ENCODE measurements at regions not wholly inside any gene's neighbourhood (a gene's known extent, or its start where the extent isn't known, plus 50 kb on each side); places are given as distances from the start of the nearest gene placed in this dataset.
A peak's percentile ranks its signal among the peaks of the same experiment; 100 is the strongest.

DNA sequence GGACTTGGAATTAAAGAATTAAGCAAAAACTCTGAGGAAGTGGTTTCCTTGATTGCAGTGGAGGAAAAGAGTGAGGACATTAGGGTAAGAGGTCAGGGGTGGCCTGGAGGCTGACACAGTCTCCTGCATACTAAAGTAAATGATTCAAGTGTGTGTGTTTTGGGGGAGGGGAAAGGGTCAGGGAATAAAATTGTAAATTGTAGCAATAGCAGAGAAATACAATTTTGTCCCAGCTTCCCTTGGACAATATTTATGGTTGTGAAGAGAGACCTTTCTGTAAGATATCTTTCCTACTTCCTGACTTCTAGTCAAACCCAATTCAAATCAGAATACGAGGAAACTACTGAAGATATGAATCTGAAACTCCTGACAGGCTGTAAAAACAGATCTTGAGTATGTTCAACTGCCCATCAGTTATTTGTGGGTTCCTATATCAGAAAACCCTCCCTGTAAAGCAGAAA, 143.4 kb upstream of the HMGN3 start:
- Histone ChIP-seq H3K4me1 (no peaks in the 10 kb centered on the region), H3K36me3 (ENCODE audit: control insufficient read depth, insufficient read depth, low read length) (no peaks in the 10 kb centered on the region), H3K79me2 (no peaks in the 10 kb centered on the region), H3K4me2 (ENCODE audit: low read length) (no peak overlapping the region), H3K9me3 (ENCODE audit: control insufficient read depth, low read length) (no peaks in the 10 kb centered on the region), H3K27me3 (ENCODE audit: control insufficient read depth, insufficient read depth, low read length) (no peaks in the 10 kb centered on the region), H3K4me3 (ENCODE audit: low read depth, low read length) (no peak overlapping the region), H3K9ac (no peak overlapping the region), H2AFZ (peak overlapping the region; percentile 28), H3K27ac (no peak overlapping the region)
- TF ChIP-seq, protein P1, sequence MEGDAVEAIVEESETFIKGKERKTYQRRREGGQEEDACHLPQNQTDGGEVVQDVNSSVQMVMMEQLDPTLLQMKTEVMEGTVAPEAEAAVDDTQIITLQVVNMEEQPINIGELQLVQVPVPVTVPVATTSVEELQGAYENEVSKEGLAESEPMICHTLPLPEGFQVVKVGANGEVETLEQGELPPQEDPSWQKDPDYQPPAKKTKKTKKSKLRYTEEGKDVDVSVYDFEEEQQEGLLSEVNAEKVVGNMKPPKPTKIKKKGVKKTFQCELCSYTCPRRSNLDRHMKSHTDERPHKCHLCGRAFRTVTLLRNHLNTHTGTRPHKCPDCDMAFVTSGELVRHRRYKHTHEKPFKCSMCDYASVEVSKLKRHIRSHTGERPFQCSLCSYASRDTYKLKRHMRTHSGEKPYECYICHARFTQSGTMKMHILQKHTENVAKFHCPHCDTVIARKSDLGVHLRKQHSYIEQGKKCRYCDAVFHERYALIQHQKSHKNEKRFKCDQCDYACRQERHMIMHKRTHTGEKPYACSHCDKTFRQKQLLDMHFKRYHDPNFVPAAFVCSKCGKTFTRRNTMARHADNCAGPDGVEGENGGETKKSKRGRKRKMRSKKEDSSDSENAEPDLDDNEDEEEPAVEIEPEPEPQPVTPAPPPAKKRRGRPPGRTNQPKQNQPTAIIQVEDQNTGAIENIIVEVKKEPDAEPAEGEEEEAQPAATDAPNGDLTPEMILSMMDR (IDR thresholded peaks at IDR 0.05): no peak

- H3K9me3 ChIP-seq (ENCODE audit: control insufficient read depth, low read length): no peaks in the 10 kb centered on the region
- TF ChIP-seq, protein P1 (IDR thresholded peaks at IDR 0.05): no peak
- H3K36me3 ChIP-seq (ENCODE audit: control insufficient read depth, insufficient read depth, low read length): no peaks in the 10 kb centered on the region
- H2AFZ ChIP-seq: no peak overlapping the region
- no peak overlapping the region for H3K9ac ChIP-seq
- H3K4me3 ChIP-seq (ENCODE audit: low read depth, low read length): no peak overlapping the region
- no peaks in the 10 kb centered on the region for H3K27me3 ChIP-seq (ENCODE audit: control insufficient read depth, insufficient read depth, low read length)
- no peaks in the 10 kb centered on the region for H3K4me1 ChIP-seq
- no peak overlapping the region for H3K4me2 ChIP-seq (ENCODE audit: low read length)
- no peaks in the 10 kb centered on the region for H3K79me2 ChIP-seq
- no peak overlapping the region for H3K27ac ChIP-seq
Measured at GRCh38 chr6:79377047-79377446, 142.6 kb upstream of the HMGN3 start.

DNA sequence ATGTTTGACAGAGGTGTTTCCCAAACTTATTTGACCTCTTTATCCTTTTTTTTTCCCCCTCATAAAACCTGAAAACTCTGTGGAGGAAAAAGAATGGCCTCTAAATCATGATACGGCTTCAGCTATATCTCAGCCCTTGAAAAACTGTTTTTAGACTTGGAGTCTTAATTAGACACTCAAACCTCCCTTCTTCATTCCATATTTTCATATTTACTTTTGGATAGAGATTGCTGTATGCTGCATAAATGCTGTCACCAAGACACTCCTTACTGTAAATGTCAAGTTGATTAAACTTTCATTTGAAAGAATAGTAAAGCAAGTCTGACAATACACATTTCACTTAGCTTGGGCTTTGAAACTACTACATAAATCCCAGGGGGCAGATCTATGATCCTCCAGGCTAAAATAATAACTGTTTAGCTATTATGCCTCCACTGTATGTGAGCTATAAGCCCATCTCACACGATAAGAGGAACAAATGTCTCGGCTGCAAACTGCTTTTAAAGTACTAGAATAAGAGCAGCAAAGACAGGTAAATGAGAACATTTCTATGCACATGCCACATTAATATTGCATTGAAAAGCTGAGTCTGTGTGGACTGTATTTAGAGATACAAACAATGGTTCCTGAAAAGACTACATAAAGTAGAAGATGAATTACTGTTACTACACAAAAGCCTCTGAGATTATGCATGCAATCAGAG, 141.3 kb upstream of the HMGN3 start:
- Histone ChIP-seq H3K9me3 (ENCODE audit: control insufficient read depth, low read length) (no peaks in the 10 kb centered on the region), H3K4me1 (no peaks in the 10 kb centered on the region), H3K9ac (no peak overlapping the region), H3K79me2 (no peaks in the 10 kb centered on the region), H3K4me2 (ENCODE audit: low read length) (no peak overlapping the region), H3K27ac (no peak overlapping the region), H3K4me3 (ENCODE audit: low read depth, low read length) (no peak overlapping the region), H2AFZ (no peak overlapping the region), H3K27me3 (ENCODE audit: control insufficient read depth, insufficient read depth, low read length) (no peaks in the 10 kb centered on the region), H3K36me3 (ENCODE audit: control insufficient read depth, insufficient read depth, low read length) (no peaks in the 10 kb centered on the region)
- TF ChIP-seq, protein P1 (IDR thresholded peaks at IDR 0.05): no peak

GRCh38 chr6:79374308-79374707, 139.8 kb upstream of the HMGN3 start:
- Histone ChIP-seq H3K79me2 (no peaks in the 10 kb centered on the region), H2AFZ (no peak overlapping the region), H3K9ac (no peak overlapping the region), H3K27ac (no peak overlapping the region), H3K27me3 (ENCODE audit: control insufficient read depth, insufficient read depth, low read length) (no peaks in the 10 kb centered on the region), H3K4me1 (no peaks in the 10 kb centered on the region), H3K36me3 (ENCODE audit: control insufficient read depth, insufficient read depth, low read length) (no peaks in the 10 kb centered on the region), H3K9me3 (ENCODE audit: control insufficient read depth, low read length) (no peaks in the 10 kb centered on the region), H3K4me3 (ENCODE audit: low read depth, low read length) (no peak overlapping the region), H3K4me2 (ENCODE audit: low read length) (no peak overlapping the region)
- TF ChIP-seq, protein P1 (IDR thresholded peaks at IDR 0.05): no peak

DNA sequence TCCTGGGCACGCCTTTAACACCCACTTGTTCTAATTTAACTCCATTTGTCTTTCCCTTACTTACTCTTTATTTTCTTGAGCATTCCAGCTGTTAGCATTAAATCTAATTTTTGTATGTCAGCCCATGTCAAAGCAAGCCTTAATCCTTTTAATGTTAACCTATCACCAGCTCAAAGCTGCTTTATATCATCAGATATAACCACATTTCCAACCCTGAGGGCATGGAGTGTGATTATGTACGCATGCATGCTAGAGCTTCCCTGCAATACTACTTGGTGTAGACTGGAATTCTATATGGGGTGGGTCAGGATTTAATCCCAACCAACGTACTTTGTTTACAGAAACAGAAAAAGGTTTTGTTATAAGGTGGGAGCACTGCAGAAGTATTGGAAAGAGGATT, 139.4 kb upstream of the HMGN3 start:
- Histone ChIP-seq H3K4me2 (ENCODE audit: low read length) (no peak overlapping the region), H3K4me3 (ENCODE audit: low read depth, low read length) (no peak overlapping the region), H2AFZ (no peak overlapping the region), H3K27me3 (ENCODE audit: control insufficient read depth, insufficient read depth, low read length) (no peaks in the 10 kb centered on the region), H3K9me3 (ENCODE audit: control insufficient read depth, low read length) (no peaks in the 10 kb centered on the region), H3K79me2 (no peaks in the 10 kb centered on the region), H3K9ac (no peak overlapping the region), H3K36me3 (ENCODE audit: control insufficient read depth, insufficient read depth, low read length) (no peaks in the 10 kb centered on the region), H3K27ac (no peak overlapping the region), H3K4me1 (no peaks in the 10 kb centered on the region)
- TF ChIP-seq, protein P1 (IDR thresholded peaks at IDR 0.05): no peak

Data from parathyroid adenoma (tissue), 2 donors.